ENCODE measurements at regions not wholly inside any gene's neighbourhood (a gene's known extent, or its start where the extent isn't known, plus 50 kb on each side); places are given as distances from the start of the nearest gene placed in this dataset.

DNA sequence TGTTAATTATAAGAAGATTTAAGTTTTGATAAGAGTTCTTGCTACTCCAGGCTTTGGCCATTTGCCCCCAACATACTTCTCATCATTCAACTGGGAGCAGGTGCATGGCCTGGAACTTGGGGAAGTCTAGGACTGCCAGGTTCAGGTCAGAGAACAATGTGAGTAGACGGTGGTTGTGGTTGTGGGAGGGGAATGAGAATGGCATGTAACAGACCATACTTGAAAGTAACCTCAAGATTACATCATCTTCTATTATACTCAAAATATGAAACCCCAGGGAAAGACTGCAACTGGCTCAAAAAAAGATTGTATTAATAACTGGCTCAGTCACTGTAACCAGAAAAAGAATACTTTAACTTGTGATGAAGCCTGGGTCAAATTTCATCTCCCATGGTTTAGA, 364.9 kb upstream of the DPPA4 start:
- Histone ChIP-seq H4K91ac (ENCODE audit: insufficient read length, low read depth, low read length) (no peak overlapping the region), H3K27ac (ENCODE audit: insufficient read length, low read depth, low read length) (no peak overlapping the region), H3T11ph (ENCODE audit: low read length) (no peak overlapping the region), H3K79me2 (ENCODE audit: insufficient read depth, low read length) (no peaks in the 10 kb centered on the region), H3K4me2 (ENCODE audit: insufficient read depth, insufficient read length, low read length) (no peak overlapping the region), H3K14ac (ENCODE audit: insufficient read depth, low read length) (no peak overlapping the region), H2BK120ac (ENCODE audit: low read depth, low read length, poor library complexity, severe bottlenecking) (no peak overlapping the region), H2AFZ (ENCODE audit: low read length) (no peak overlapping the region), H3K18ac (ENCODE audit: insufficient read length, low read depth, low read length) (no peak overlapping the region), H3K79me1 (ENCODE audit: insufficient read depth, low read depth, low read length, poor library complexity, severe bottlenecking) (no peaks in the 10 kb centered on the region), H2BK5ac (ENCODE audit: insufficient read length, low read length) (no peak overlapping the region), H3K23ac (ENCODE audit: insufficient read length, low read depth, low read length) (no peak overlapping the region), H3K56ac (ENCODE audit: insufficient read length, low read depth, low read length) (no peak overlapping the region), H4K8ac (replicated peaks; ENCODE audit: insufficient read length, low read depth, low read length) (no peak overlapping the region), H3K4ac (ENCODE audit: low read depth, low read length) (no peak overlapping the region), H2BK15ac (ENCODE audit: low read depth, low read length) (no peak overlapping the region), H4K20me1 (ENCODE audit: control insufficient read depth, insufficient read depth, insufficient read length) (no peaks in the 10 kb centered on the region), H3K4me1 (ENCODE audit: insufficient read depth, low read length) (no peaks in the 10 kb centered on the region), H4K5ac (ENCODE audit: insufficient read length, low read depth, low read length) (no peak overlapping the region), H3K23me2 (ENCODE audit: insufficient read length, low read depth, low read length, poor library complexity, severe bottlenecking) (no peaks in the 10 kb centered on the region), H2BK20ac (ENCODE audit: low read depth, low read length, poor library complexity, severe bottlenecking) (no peak overlapping the region), H2BK12ac (ENCODE audit: insufficient read length, low read depth, low read length) (no peak overlapping the region), H2AK5ac (ENCODE audit: insufficient read length, low read length) (no peak overlapping the region), H3K27me3 (ENCODE audit: insufficient read depth, low read length) (no peaks in the 10 kb centered on the region), H3K9ac (ENCODE audit: extremely low read depth, insufficient read length, low read length) (no peak overlapping the region), H3K9me3 (ENCODE audit: control insufficient read depth, low read depth, low read length) (no peaks in the 10 kb centered on the region)
- Mint-ChIP-seq H3K4me3 (no peak overlapping the region), H3K27ac (no peak overlapping the region; a peak in 1 of 7 replicates), H3K4me1 (no peaks in the 10 kb centered on the region), H3K27me3 (ENCODE audit: low read depth) (no peaks in the 10 kb centered on the region), H3K9me3 (peaks cover 0 to 4% of the 10 kb centered on the region in 2 experiments; a peak in 4 of 5 replicates), H3K36me3 (ENCODE audit: insufficient read depth in 1 of 3, low read depth in 3 of 3) (peaks cover 0 to 4% (median 2%) of the 10 kb centered on the region in 3 experiments; a peak in 2 of 7 replicates)
- DNase-seq, result no peak
- WGBS (ENCODE audit: extremely low coverage, insufficient read length, low lambda C conversion rate), result no CpG with 5 or more reads among the region's 1 CpG
- TF ChIP-seq, protein P1, sequence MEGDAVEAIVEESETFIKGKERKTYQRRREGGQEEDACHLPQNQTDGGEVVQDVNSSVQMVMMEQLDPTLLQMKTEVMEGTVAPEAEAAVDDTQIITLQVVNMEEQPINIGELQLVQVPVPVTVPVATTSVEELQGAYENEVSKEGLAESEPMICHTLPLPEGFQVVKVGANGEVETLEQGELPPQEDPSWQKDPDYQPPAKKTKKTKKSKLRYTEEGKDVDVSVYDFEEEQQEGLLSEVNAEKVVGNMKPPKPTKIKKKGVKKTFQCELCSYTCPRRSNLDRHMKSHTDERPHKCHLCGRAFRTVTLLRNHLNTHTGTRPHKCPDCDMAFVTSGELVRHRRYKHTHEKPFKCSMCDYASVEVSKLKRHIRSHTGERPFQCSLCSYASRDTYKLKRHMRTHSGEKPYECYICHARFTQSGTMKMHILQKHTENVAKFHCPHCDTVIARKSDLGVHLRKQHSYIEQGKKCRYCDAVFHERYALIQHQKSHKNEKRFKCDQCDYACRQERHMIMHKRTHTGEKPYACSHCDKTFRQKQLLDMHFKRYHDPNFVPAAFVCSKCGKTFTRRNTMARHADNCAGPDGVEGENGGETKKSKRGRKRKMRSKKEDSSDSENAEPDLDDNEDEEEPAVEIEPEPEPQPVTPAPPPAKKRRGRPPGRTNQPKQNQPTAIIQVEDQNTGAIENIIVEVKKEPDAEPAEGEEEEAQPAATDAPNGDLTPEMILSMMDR (conservative IDR thresholded peaks at IDR 0.05), result no peak

All from H9 (cell line).